GM19239 (cell line): ENCODE measurements at regions not wholly inside any gene's neighbourhood (a gene's known extent, or its start where the extent isn't known, plus 50 kb on each side); places are given as distances from the start of the nearest gene placed in this dataset.
"Not testable (repeated sequence)": the region's sequence is repeated elsewhere in the genome, so short reads cannot be mapped to it uniquely, and the experiment has no call there.

ENCODE experiments used
- DNase-seq: peaks from one replicate; pipeline ENCODE4 v3.0.0; 2011; ENCODE audit warnings: low spot score; ENCODE audit not compliant: insufficient read length
- FAIRE-seq: peaks from 2 replicates; lab custom pipeline; 2011; peaks lifted over from hg19 to GRCh38; lab: Jason Lieb, UNC

GRCh38 chr13:87570669-87571068 is 100.5 kb upstream of the SLITRK5 start:
- DNase-seq (no peak), FAIRE-seq (no peak)

- no peak for DNase-seq
- FAIRE-seq = no peak
Measured at GRCh38 chr13:87582399-87582798, 88.8 kb upstream of the SLITRK5 start.

- FAIRE-seq (no peak), DNase-seq (no peak)
Measured at GRCh38 chr13:87590518-87590917, 80.7 kb upstream of the SLITRK5 start.

- not testable (repeated sequence) for FAIRE-seq, DNase-seq
Measured at GRCh38 chr13:87604437-87604836, 66.7 kb upstream of the SLITRK5 start.

- FAIRE-seq (no peak), DNase-seq (no peak)
Measured at GRCh38 chr13:87607266-87607665, 63.9 kb upstream of the SLITRK5 start.

- FAIRE-seq (no peak), DNase-seq (no peak)
Measured at GRCh38 chr13:87614276-87614675, 56.9 kb upstream of the SLITRK5 start.
